ENCODE measurements at regions not wholly inside any gene's neighbourhood (a gene's known extent, or its start where the extent isn't known, plus 50 kb on each side); places are given as distances from the start of the nearest gene placed in this dataset.
"Not testable (repeated sequence)": the region's sequence is repeated elsewhere in the genome, so short reads cannot be mapped to it uniquely, and the experiment has no call there.

DNA sequence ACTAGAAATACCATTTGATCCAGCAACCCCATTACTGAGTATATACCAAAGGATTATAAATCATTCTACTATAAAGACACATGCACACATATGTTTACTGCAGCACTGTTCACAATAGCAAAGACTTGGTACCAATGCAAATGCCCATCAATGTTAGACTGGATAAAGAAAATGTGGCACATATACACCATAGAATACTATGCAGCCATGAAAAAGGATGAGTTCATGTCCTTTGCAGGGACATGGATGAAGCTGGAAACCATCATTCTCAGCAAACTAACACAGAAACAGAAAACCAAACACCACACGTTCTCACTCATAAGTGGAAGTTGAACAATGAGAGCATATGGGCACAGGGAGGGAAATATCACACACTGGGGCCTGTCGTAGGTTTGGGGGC, 106.0 kb downstream of the SPATA18 start:
- WGBS (ENCODE audit: insufficient coverage, low lambda C conversion rate): no CpG with 5 or more reads among the region's 2 CpGs
- H3K4me1 ChIP-seq (ENCODE audit: control insufficient read depth, insufficient read depth, low read length); H3K27me3 ChIP-seq (ENCODE audit: control insufficient read depth, insufficient read depth, low read length); DNase-seq; H3K36me3 ChIP-seq (ENCODE audit: control insufficient read depth, insufficient read depth, low read length); H3K4me3 ChIP-seq (ENCODE audit: low read length); H3K27ac ChIP-seq (ENCODE audit: low read length); H3K9me3 ChIP-seq (ENCODE audit: control insufficient read depth, low read depth, low read length): not testable (repeated sequence)

DNA sequence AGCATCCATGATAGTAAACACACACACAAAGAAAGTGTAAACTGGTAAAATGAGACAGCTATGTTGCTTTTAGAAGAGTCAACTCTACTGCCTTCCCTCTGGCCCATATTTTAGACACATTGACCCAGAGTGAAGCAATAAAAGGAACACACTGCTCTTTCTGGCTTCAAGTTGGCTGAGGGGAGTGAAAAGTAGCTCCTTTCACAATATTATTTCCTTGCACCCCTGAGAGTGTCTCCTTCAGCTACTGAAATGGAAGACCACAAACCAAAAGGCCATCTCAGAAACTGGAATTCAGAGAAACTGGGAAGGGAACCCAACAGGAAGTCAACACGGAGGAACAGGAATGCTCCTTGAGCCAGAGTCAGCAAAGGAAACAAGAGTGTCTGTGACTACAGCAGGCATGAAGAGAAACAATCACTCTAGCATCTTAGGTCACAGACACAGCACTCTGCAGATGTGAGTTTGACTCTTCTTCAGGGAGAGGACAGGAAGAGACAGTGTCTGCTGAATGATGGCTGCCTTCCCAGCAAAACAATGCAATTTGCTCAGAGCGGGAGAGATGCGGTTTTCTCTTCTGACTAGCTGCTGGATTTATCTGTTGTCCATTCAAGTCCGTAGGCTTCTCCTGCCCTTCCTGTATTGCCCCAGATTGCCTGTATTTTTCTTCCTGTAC, 106.7 kb downstream of the SPATA18 start:
- H3K27ac ChIP-seq (ENCODE audit: low read length): no peak overlapping the region
- 67% methylated on average over 1 of the region's 4 CpGs for WGBS (ENCODE audit: insufficient coverage, low lambda C conversion rate)
- no peaks in the 10 kb centered on the region for H3K4me1 ChIP-seq (ENCODE audit: control insufficient read depth, insufficient read depth, low read length)
- no peaks in the 10 kb centered on the region for H3K36me3 ChIP-seq (ENCODE audit: control insufficient read depth, insufficient read depth, low read length)
- no peak for DNase-seq
- no peaks in the 10 kb centered on the region for H3K27me3 ChIP-seq (ENCODE audit: control insufficient read depth, insufficient read depth, low read length)
- no peaks in the 10 kb centered on the region for H3K9me3 ChIP-seq (ENCODE audit: control insufficient read depth, low read depth, low read length)
- no peak overlapping the region for H3K4me3 ChIP-seq (ENCODE audit: low read length)

DNA sequence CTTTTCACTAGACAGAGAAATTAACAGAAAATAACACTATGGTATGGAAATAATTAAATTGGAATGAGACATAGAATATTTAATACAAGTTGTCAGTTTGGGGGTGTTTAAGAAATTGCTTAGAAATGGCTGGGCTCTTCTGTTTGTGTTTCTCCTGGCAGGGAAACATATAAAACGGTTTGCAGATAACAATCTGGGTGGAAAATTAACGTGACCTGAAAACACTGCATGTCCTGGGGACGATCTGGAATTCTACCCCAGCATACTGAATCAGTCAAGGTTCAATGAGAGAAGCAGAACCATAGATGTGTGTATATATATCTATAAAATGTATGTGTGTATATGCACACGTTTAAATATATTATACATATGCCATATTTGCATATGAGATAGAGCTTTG, 109.8 kb downstream of the SPATA18 start:
- Histone ChIP-seq H3K27ac (ENCODE audit: low read length) (no peak overlapping the region), H3K4me3 (ENCODE audit: low read length) (no peak overlapping the region), H3K27me3 (ENCODE audit: control insufficient read depth, insufficient read depth, low read length) (no peaks in the 10 kb centered on the region), H3K9me3 (ENCODE audit: control insufficient read depth, low read depth, low read length) (no peaks in the 10 kb centered on the region), H3K36me3 (ENCODE audit: control insufficient read depth, insufficient read depth, low read length) (no peaks in the 10 kb centered on the region), H3K4me1 (ENCODE audit: control insufficient read depth, insufficient read depth, low read length) (no peaks in the 10 kb centered on the region)
- WGBS (ENCODE audit: insufficient coverage, low lambda C conversion rate): 80% methylated on average over 1 of the region's 4 CpGs
- no peak for DNase-seq

DNA sequence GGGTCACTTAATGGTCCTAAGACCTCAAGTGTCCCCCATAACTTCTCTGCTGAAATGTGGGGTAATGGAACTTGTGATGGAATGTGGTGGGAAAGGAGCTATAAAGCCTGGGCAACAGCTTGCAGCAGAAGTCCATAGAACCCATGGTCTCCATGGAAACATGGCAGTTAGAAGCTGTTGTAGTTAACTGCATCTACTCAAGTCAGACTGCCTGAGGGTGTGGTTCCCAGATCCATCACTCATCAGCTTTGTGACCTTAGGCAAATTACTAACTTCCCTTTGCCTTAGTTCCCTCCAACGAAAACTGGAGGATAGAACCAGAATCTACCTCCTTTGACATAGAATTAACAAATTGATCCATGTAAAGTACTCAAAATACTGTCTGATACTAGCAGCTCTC, 113.0 kb downstream of the SPATA18 start:
- Histone ChIP-seq H3K4me1 (ENCODE audit: control insufficient read depth, insufficient read depth, low read length) (no peaks in the 10 kb centered on the region), H3K4me3 (ENCODE audit: low read length) (no peak overlapping the region), H3K27me3 (ENCODE audit: control insufficient read depth, insufficient read depth, low read length) (no peaks in the 10 kb centered on the region), H3K36me3 (ENCODE audit: control insufficient read depth, insufficient read depth, low read length) (no peaks in the 10 kb centered on the region), H3K9me3 (ENCODE audit: control insufficient read depth, low read depth, low read length) (no peaks in the 10 kb centered on the region), H3K27ac (ENCODE audit: low read length) (no peak overlapping the region)
- DNase-seq: no peak
- no CpG with 5 or more reads among the region's 1 CpG for WGBS (ENCODE audit: insufficient coverage, low lambda C conversion rate)

DNA sequence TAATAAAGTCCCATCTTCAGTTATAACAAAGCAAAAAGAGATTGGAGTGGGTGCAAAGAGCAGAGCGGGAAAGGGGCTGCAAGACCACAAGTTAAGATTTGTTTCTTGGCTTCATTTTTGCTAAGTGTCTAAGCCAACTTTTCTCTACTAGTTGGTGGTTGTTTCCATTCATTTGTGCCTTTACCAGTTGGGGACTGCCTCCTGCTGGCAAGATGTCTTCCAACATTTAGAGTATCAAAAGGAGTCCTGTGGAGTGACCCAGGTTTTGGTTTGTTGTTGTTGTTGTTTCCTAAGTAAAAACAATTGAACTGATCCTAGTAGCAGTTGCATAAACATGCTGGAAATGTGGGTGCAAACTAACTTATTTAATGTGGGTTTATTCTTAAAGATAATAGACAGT, 121.1 kb downstream of the SPATA18 start:
- no peak for DNase-seq
- H3K36me3 ChIP-seq (ENCODE audit: control insufficient read depth, insufficient read depth, low read length): no peaks in the 10 kb centered on the region
- H3K4me1 ChIP-seq (ENCODE audit: control insufficient read depth, insufficient read depth, low read length): no peaks in the 10 kb centered on the region
- H3K27ac ChIP-seq (ENCODE audit: low read length): no peak overlapping the region
- no peaks in the 10 kb centered on the region for H3K9me3 ChIP-seq (ENCODE audit: control insufficient read depth, low read depth, low read length)
- WGBS (ENCODE audit: insufficient coverage, low lambda C conversion rate): no CpG with 5 or more reads among the region's 1 CpG
- no peaks in the 10 kb centered on the region for H3K27me3 ChIP-seq (ENCODE audit: control insufficient read depth, insufficient read depth, low read length)
- no peak overlapping the region for H3K4me3 ChIP-seq (ENCODE audit: low read length)

DNA sequence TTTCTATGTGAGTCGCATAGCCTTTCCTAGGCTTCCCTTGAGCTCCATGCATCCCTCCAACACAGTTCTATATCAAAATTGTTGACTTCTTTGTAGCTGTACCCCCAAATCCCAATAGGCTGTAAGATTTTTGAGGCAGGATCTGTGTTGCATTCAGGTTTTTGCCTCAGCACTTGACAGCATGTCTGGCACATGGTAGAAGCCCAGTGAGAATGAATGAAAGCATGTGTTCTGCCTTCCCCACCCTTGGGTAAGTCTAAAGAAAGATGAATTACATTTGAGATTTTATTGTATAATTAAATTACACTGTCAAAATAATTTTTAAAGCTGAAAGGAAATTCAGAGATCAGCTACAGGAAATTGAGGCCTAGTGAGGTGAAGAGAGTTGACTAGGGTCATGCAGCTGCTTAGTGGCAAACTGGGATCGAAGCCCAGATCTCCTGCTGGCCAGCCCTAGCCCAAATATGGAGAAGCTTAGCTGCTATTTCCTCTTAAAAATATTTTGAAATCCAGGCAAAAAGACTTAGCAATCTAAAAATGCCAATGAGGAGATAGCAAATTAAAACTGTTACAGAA, 122.5 kb downstream of the SPATA18 start:
- no CpG with 5 or more reads among the region's 2 CpGs for WGBS (ENCODE audit: insufficient coverage, low lambda C conversion rate)
- no peaks in the 10 kb centered on the region for H3K9me3 ChIP-seq (ENCODE audit: control insufficient read depth, low read depth, low read length)

DNA sequence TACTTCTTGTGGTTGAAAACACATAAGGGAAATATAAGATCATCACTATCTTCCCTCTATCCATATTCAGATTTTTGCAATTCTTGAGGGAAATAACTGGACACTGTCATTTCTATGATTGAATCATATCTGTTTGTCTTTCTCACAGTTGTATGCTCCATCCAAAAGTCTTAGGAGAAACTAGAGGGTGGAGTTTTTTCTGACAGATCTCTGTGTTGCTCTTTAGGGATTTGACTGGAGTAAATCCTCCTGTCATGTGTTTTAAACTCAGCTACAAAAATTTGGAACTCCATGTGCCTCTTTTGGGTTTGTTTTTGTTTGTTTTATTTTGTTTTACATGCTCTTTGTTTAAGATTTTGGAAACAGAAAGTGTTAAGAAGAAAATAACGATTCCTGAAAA, 136.5 kb downstream of the SPATA18 start:
- Histone ChIP-seq H3K9me3 (ENCODE audit: control insufficient read depth, low read depth, low read length) (no peaks in the 10 kb centered on the region), H3K27me3 (ENCODE audit: control insufficient read depth, insufficient read depth, low read length) (no peaks in the 10 kb centered on the region), H3K27ac (ENCODE audit: low read length) (no peak overlapping the region), H3K4me3 (ENCODE audit: low read length) (no peak overlapping the region), H3K4me1 (ENCODE audit: control insufficient read depth, insufficient read depth, low read length) (no peaks in the 10 kb centered on the region), H3K36me3 (ENCODE audit: control insufficient read depth, insufficient read depth, low read length) (no peaks in the 10 kb centered on the region)
- 75% methylated on average over 1 of the region's 1 CpG for WGBS (ENCODE audit: insufficient coverage, low lambda C conversion rate)
- no peak for DNase-seq

More for the DNA sequence above, 122.5 kb downstream of the SPATA18 start:
- H3K27ac ChIP-seq (ENCODE audit: low read length): no peak overlapping the region
- no peak overlapping the region for H3K4me3 ChIP-seq (ENCODE audit: low read length)
- no peak for DNase-seq
- H3K27me3 ChIP-seq (ENCODE audit: control insufficient read depth, insufficient read depth, low read length): no peaks in the 10 kb centered on the region
- no peaks in the 10 kb centered on the region for H3K36me3 ChIP-seq (ENCODE audit: control insufficient read depth, insufficient read depth, low read length)
- H3K4me1 ChIP-seq (ENCODE audit: control insufficient read depth, insufficient read depth, low read length): no peaks in the 10 kb centered on the region

DNA sequence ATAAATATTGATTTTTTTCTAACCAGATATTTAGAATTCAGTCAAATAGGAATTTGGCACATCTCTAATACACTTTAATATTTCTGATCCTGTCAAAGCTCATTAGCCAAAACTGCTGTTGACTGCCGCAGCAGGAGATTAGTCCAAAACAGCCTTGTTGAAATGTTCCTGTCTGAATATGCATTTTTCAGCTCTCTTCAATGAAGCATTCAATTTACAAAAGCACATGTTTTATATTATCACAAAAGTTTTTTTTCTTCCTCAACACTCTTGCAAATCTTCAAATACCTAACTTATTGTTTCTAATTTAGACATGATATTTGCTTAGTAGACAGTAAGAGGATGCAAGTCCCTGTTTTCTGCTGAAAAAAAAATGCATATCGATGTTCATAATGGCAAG, 140.9 kb downstream of the SPATA18 start:
- H3K4me1 ChIP-seq (ENCODE audit: control insufficient read depth, insufficient read depth, low read length): no peaks in the 10 kb centered on the region
- H3K27me3 ChIP-seq (ENCODE audit: control insufficient read depth, insufficient read depth, low read length): no peaks in the 10 kb centered on the region
- 82% methylated on average over 2 of the region's 2 CpGs for WGBS (ENCODE audit: insufficient coverage, low lambda C conversion rate)
- no peak for DNase-seq
- H3K9me3 ChIP-seq (ENCODE audit: control insufficient read depth, low read depth, low read length): no peaks in the 10 kb centered on the region
- H3K36me3 ChIP-seq (ENCODE audit: control insufficient read depth, insufficient read depth, low read length): no peaks in the 10 kb centered on the region
- H3K27ac ChIP-seq (ENCODE audit: low read length): no peak overlapping the region
- no peak overlapping the region for H3K4me3 ChIP-seq (ENCODE audit: low read length)

DNA sequence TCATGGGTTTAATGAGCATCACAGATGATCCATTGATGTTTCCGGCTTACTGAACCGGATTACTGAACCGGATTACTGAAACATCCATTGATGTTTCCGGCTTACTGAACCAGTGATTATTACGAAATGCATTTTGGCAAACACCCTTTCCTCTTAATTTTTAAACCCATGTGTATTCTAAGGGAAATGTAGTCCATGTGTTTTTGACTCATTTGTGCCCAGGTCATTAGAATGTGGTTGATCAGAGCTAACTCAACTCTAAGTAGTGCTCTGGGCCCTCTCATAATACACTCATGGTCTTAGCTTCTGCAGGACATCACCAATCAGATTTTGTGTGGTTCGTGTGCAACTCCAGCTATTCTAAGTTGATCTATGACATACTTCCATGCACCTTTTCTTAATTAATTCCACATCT, 141.6 kb downstream of the SPATA18 start:
- Histone ChIP-seq H3K9me3 (ENCODE audit: control insufficient read depth, low read depth, low read length) (no peaks in the 10 kb centered on the region), H3K27me3 (ENCODE audit: control insufficient read depth, insufficient read depth, low read length) (no peaks in the 10 kb centered on the region), H3K36me3 (ENCODE audit: control insufficient read depth, insufficient read depth, low read length) (no peaks in the 10 kb centered on the region), H3K4me3 (ENCODE audit: low read length) (no peak overlapping the region), H3K27ac (ENCODE audit: low read length) (no peak overlapping the region), H3K4me1 (ENCODE audit: control insufficient read depth, insufficient read depth, low read length) (no peaks in the 10 kb centered on the region)
- WGBS (ENCODE audit: insufficient coverage, low lambda C conversion rate): 72% methylated on average over 2 of the region's 6 CpGs
- DNase-seq: no peak

DNA sequence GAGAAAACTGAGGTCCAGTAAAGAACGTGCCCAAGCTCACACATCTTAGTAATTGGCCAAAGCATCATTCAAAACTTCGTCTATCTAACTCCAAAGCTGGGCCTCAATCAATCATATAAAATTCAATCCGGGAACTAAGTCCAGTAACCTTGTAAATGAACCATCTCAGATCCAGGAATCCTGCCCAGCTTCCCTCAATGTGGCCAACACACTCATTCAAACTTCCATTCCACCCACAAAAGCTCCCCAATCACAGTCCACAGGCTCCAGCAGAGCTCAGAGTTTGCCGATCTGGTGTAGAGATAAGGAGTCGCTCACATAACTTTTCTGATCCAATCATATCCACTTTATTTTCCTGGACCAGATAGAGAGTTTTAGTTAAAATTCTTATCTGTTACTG, 144.8 kb downstream of the SPATA18 start:
- DNase-seq: no peak
- Histone ChIP-seq H3K27ac (ENCODE audit: low read length) (no peak overlapping the region), H3K27me3 (ENCODE audit: control insufficient read depth, insufficient read depth, low read length) (no peaks in the 10 kb centered on the region), H3K4me1 (ENCODE audit: control insufficient read depth, insufficient read depth, low read length) (no peaks in the 10 kb centered on the region), H3K4me3 (ENCODE audit: low read length) (no peak overlapping the region), H3K36me3 (ENCODE audit: control insufficient read depth, insufficient read depth, low read length) (no peaks in the 10 kb centered on the region), H3K9me3 (ENCODE audit: control insufficient read depth, low read depth, low read length) (peaks cover 5% of the 10 kb centered on the region)
- WGBS (ENCODE audit: insufficient coverage, low lambda C conversion rate): no CpG with 5 or more reads among the region's 5 CpGs

DNA sequence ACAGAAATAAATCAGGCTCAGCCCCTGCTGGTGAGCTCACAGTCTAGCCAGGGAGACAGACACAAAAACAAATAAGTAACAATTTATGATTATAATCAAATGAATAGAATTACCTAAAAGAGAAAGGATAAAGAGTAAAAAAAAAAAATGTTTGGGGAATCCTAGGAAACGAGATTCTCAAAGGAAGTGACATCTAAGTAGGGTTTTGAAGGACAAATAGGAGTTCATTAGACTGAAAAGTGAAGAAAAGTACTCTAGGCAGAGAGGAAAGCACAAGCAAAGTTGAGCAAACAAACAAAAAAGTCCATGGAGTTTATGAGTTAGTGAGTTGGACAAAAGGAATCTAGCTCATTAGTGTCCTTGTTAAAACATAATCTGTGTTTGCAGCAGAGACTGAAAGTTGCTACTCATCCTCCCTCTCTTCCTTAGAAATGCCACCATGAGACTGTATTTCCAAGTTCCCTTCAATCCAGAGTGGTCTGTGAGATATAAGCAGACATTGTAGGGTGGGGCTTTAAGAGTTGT, 145.6 kb downstream of the SPATA18 start:
- no peaks in the 10 kb centered on the region for H3K4me1 ChIP-seq (ENCODE audit: control insufficient read depth, insufficient read depth, low read length)
- H3K4me3 ChIP-seq (ENCODE audit: low read length): no peak overlapping the region
- no peak for DNase-seq
- H3K9me3 ChIP-seq (ENCODE audit: control insufficient read depth, low read depth, low read length): peaks cover 5% of the 10 kb centered on the region
- 100% methylated on average over 1 of the region's 1 CpG for whole genome bisulfite sequencing (ENCODE audit: insufficient coverage, low lambda C conversion rate)
- H3K27me3 ChIP-seq (ENCODE audit: control insufficient read depth, insufficient read depth, low read length): no peaks in the 10 kb centered on the region
- H3K36me3 ChIP-seq (ENCODE audit: control insufficient read depth, insufficient read depth, low read length): no peaks in the 10 kb centered on the region
- no peak overlapping the region for H3K27ac ChIP-seq (ENCODE audit: low read length)

All from large intestine (tissue), 3 donors.